GM12878 (cell line): ENCODE measurements at regions not wholly inside any gene's neighbourhood (a gene's known extent, or its start where the extent isn't known, plus 50 kb on each side); places are given as distances from the start of the nearest gene placed in this dataset.

Source experiments
- ATF7 ChIP-seq: fragments of 450-650 bp; IDR thresholded peaks from 2 replicates; pipeline ENCODE4 v1.6.1; 2016; ENCODE audit warnings: low read depth, mild to moderate bottlenecking
- BHLHE40 ChIP-seq, 2 experiments: fragments of 450-650 bp in 1 of 2; IDR thresholded peaks; 2 replicates each; pipeline ENCODE4 v1.6.1; 2011 to 2017; ENCODE audit warnings: low read depth in 2 of 2, borderline replicate concordance in 1 of 2, improper control_type of control experiment in 1 of 2, low read length in 1 of 2, mild to moderate bottlenecking in 1 of 2
- CEBPB ChIP-seq, 2 experiments: fragments of 150-350 bp in 1 of 2; IDR thresholded peaks; 2 replicates each; pipeline ENCODE4 v1.6.1; 2012 to 2014; ENCODE audit warnings: low read depth in 2 of 2, low read length in 2 of 2, borderline replicate concordance in 1 of 2, inconsistent platforms in 1 of 2
- NR2C2 ChIP-seq: IDR thresholded peaks from 2 replicates; pipeline ENCODE4 v1.6.1; 2011; ENCODE audit warnings: borderline replicate concordance, low read depth; ENCODE audit not compliant: control insufficient read depth, insufficient read length
- POLR2A ChIP-seq: IDR thresholded peaks from 2 replicates; pipeline ENCODE4 v1.6.1; 2011; ENCODE audit warnings: low read depth, mild to moderate bottlenecking, low read length
- POLR2AphosphoS5 ChIP-seq: IDR thresholded peaks from 2 replicates; pipeline ENCODE4 v1.6.1; 2011; ENCODE audit warnings: mild to moderate bottlenecking, low read length, inconsistent platforms
- RCOR1 ChIP-seq: conservative IDR thresholded peaks from 2 replicates; pipeline ENCODE4 v1.6.1; 2012; ENCODE audit warnings: low read depth, low read length, improper control_type of control experiment
- TCF7 ChIP-seq: IDR thresholded peaks from 2 replicates; pipeline ENCODE4 v1.6.1; 2014; ENCODE audit warnings: antibody characterized with exemption, borderline replicate concordance
- ZNF274 ChIP-seq: IDR thresholded peaks from one replicate; pipeline ENCODE4 v1.8.0; 2011; ENCODE audit not compliant: insufficient read length, insufficient read depth
- TF ChIP-seq, protein P1 (sequence below), 3 experiments: IDR thresholded peaks in 2 of 3; conservative IDR thresholded peaks in 1 of 3; 2 replicates each; pipeline ENCODE4 v1.5.1; 2011; ENCODE audit warnings: low read depth in 3 of 3, low read length in 3 of 3, mild to moderate bottlenecking in 3 of 3, control low read depth in 2 of 3, moderate library complexity in 2 of 3, inconsistent platforms in 1 of 3, mixed read lengths in 1 of 3; ENCODE audit not compliant: control insufficient read depth in 2 of 3, insufficient read depth in 1 of 3; ENCODE audit errors: extremely low read depth in 1 of 3
- TF ChIP-seq, protein P2 (sequence below): IDR thresholded peaks from 2 replicates; pipeline ENCODE4 v1.6.1; 2012; ENCODE audit warnings: mild to moderate bottlenecking, low read depth, low read length
- TF ChIP-seq, protein P3 (sequence below): IDR thresholded peaks from 2 replicates; pipeline ENCODE4 v1.6.1; 2011; ENCODE audit warnings: low read depth, low read length, improper control_type of control experiment, borderline replicate concordance
- TF ChIP-seq, protein P4 (sequence below): IDR thresholded peaks from 2 replicates; pipeline ENCODE4 v1.6.1; 2012; ENCODE audit warnings: low read depth, low read length, improper control_type of control experiment
- TF ChIP-seq, protein P5 (sequence below): fragments of 450-650 bp; IDR thresholded peaks from 2 replicates; pipeline ENCODE4 v1.6.1; 2016; ENCODE audit warnings: mild to moderate bottlenecking, moderate library complexity, borderline replicate concordance

DNA sequence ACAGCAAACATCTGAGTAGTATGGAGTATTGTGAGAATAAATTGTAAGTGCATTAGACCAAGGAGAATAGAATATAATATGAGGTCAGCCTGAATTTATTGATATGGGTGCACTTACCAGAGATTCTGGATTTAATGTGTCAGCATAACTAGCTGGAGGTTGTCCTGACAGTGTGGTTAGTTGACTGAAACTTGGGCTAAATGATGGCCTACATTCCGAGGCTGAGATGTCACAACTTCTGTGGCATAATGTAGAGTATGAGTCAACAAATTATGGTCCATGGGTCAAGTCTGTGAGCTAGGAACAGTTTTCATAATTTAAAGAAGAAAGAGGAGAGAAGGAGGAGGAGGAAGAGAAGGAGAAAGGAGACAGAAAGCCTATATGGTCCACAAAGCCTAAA lies 127.6 kb downstream of the QPCT start:
- TF ChIP-seq, protein P1, sequence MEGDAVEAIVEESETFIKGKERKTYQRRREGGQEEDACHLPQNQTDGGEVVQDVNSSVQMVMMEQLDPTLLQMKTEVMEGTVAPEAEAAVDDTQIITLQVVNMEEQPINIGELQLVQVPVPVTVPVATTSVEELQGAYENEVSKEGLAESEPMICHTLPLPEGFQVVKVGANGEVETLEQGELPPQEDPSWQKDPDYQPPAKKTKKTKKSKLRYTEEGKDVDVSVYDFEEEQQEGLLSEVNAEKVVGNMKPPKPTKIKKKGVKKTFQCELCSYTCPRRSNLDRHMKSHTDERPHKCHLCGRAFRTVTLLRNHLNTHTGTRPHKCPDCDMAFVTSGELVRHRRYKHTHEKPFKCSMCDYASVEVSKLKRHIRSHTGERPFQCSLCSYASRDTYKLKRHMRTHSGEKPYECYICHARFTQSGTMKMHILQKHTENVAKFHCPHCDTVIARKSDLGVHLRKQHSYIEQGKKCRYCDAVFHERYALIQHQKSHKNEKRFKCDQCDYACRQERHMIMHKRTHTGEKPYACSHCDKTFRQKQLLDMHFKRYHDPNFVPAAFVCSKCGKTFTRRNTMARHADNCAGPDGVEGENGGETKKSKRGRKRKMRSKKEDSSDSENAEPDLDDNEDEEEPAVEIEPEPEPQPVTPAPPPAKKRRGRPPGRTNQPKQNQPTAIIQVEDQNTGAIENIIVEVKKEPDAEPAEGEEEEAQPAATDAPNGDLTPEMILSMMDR (IDR thresholded peaks at IDR 0.05 in 2 of 3, conservative IDR thresholded peaks at IDR 0.05 in 1 of 3; ENCODE audit: control insufficient read depth in 2 of 3, extremely low read depth in 1 of 3, insufficient read depth in 1 of 3, low read depth in 3 of 3, low read length in 3 of 3), result no peak
- TF ChIP-seq POLR2AphosphoS5 (no peak), BHLHE40 (IDR thresholded peaks at IDR 0.05; ENCODE audit: borderline replicate concordance in 1 of 2, low read depth in 2 of 2, low read length in 1 of 2) (no peak), POLR2A (no peak), CEBPB (IDR thresholded peaks at IDR 0.05; ENCODE audit: borderline replicate concordance in 1 of 2, low read depth in 2 of 2, low read length in 2 of 2) (no peak), NR2C2 (no peak), TCF7 (no peak), RCOR1 (no peak), ATF7 (no peak), ZNF274 (no peak)
- TF ChIP-seq, protein P2, sequence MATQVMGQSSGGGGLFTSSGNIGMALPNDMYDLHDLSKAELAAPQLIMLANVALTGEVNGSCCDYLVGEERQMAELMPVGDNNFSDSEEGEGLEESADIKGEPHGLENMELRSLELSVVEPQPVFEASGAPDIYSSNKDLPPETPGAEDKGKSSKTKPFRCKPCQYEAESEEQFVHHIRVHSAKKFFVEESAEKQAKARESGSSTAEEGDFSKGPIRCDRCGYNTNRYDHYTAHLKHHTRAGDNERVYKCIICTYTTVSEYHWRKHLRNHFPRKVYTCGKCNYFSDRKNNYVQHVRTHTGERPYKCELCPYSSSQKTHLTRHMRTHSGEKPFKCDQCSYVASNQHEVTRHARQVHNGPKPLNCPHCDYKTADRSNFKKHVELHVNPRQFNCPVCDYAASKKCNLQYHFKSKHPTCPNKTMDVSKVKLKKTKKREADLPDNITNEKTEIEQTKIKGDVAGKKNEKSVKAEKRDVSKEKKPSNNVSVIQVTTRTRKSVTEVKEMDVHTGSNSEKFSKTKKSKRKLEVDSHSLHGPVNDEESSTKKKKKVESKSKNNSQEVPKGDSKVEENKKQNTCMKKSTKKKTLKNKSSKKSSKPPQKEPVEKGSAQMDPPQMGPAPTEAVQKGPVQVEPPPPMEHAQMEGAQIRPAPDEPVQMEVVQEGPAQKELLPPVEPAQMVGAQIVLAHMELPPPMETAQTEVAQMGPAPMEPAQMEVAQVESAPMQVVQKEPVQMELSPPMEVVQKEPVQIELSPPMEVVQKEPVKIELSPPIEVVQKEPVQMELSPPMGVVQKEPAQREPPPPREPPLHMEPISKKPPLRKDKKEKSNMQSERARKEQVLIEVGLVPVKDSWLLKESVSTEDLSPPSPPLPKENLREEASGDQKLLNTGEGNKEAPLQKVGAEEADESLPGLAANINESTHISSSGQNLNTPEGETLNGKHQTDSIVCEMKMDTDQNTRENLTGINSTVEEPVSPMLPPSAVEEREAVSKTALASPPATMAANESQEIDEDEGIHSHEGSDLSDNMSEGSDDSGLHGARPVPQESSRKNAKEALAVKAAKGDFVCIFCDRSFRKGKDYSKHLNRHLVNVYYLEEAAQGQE, result no peak
- TF ChIP-seq, protein P3, sequence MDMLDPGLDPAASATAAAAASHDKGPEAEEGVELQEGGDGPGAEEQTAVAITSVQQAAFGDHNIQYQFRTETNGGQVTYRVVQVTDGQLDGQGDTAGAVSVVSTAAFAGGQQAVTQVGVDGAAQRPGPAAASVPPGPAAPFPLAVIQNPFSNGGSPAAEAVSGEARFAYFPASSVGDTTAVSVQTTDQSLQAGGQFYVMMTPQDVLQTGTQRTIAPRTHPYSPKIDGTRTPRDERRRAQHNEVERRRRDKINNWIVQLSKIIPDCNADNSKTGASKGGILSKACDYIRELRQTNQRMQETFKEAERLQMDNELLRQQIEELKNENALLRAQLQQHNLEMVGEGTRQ, result no peak
- TF ChIP-seq, protein P4, sequence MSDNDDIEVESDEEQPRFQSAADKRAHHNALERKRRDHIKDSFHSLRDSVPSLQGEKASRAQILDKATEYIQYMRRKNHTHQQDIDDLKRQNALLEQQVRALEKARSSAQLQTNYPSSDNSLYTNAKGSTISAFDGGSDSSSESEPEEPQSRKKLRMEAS, result no peak
- TF ChIP-seq, protein P5, sequence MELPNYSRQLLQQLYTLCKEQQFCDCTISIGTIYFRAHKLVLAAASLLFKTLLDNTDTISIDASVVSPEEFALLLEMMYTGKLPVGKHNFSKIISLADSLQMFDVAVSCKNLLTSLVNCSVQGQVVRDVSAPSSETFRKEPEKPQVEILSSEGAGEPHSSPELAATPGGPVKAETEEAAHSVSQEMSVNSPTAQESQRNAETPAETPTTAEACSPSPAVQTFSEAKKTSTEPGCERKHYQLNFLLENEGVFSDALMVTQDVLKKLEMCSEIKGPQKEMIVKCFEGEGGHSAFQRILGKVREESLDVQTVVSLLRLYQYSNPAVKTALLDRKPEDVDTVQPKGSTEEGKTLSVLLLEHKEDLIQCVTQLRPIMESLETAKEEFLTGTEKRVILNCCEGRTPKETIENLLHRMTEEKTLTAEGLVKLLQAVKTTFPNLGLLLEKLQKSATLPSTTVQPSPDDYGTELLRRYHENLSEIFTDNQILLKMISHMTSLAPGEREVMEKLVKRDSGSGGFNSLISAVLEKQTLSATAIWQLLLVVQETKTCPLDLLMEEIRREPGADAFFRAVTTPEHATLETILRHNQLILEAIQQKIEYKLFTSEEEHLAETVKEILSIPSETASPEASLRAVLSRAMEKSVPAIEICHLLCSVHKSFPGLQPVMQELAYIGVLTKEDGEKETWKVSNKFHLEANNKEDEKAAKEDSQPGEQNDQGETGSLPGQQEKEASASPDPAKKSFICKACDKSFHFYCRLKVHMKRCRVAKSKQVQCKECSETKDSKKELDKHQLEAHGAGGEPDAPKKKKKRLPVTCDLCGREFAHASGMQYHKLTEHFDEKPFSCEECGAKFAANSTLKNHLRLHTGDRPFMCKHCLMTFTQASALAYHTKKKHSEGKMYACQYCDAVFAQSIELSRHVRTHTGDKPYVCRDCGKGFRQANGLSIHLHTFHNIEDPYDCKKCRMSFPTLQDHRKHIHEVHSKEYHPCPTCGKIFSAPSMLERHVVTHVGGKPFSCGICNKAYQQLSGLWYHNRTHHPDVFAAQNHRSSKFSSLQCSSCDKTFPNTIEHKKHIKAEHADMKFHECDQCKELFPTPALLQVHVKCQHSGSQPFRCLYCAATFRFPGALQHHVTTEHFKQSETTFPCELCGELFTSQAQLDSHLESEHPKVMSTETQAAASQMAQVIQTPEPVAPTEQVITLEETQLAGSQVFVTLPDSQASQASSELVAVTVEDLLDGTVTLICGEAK, result no peak
